GM23338 (cell line): ENCODE measurements at regions not wholly inside any gene's neighbourhood (a gene's known extent, or its start where the extent isn't known, plus 50 kb on each side); places are given as distances from the start of the nearest gene placed in this dataset.

ENCODE experiments used
- ATAC-seq: fragments of 200-7000 bp; cut with Tn5 transposase; 3 replicates; pipeline ENCODE4 v1.9.1; 2020
- DNase-seq: peaks from one replicate; pipeline ENCODE4 v3.0.0-alpha.2; 2015; ENCODE audit warnings: low spot score
- H2AFZ ChIP-seq: fragments of 200-600 bp; sonication (generic); 2 replicates; pipeline ENCODE4 v1.8.0; 2016; ENCODE audit warnings: antibody characterized with exemption, mild to moderate bottlenecking, moderate library complexity
- H3F3A ChIP-seq: fragments of 200-600 bp; sonication (generic); replicated peaks from 2 replicates; pipeline ENCODE4 v1.8.0; 2017; ENCODE audit warnings: antibody characterized with exemption, mixed run types, low read depth
- H3K27ac ChIP-seq: fragments of 200-600 bp; sonication (generic); 2 replicates; pipeline ENCODE4 v1.6.1; 2016; ENCODE audit warnings: low read depth
- H3K27me3 ChIP-seq: fragments of 200-600 bp; sonication (generic); 2 replicates; pipeline ENCODE4 v1.8.0; 2016; ENCODE audit warnings: mild to moderate bottlenecking, mixed run types, moderate library complexity; ENCODE audit not compliant: insufficient read depth
- H3K36me3 ChIP-seq: fragments of 200-600 bp; sonication (generic); 2 replicates; pipeline ENCODE4 v1.8.0; 2016; ENCODE audit warnings: mild to moderate bottlenecking; ENCODE audit not compliant: insufficient read depth
- H3K4me1 ChIP-seq: fragments of 200-600 bp; sonication (generic); 2 replicates; pipeline ENCODE4 v1.8.0; 2016; ENCODE audit warnings: mild to moderate bottlenecking, moderate library complexity; ENCODE audit not compliant: insufficient read depth
- H3K4me2 ChIP-seq: fragments of 200-600 bp; sonication (generic); 2 replicates; pipeline ENCODE4 v1.7.1; 2017; ENCODE audit warnings: mixed run types
- H3K4me3 ChIP-seq: fragments of 200-600 bp; sonication (generic); 2 replicates; pipeline ENCODE4 v1.6.1; 2016; ENCODE audit warnings: mixed run types
- H3K79me2 ChIP-seq: fragments of 200-600 bp; sonication (generic); replicated peaks from 2 replicates; pipeline ENCODE4 v1.8.0; 2017; ENCODE audit warnings: mild to moderate bottlenecking; ENCODE audit not compliant: insufficient read depth
- H3K9me2 ChIP-seq: fragments of 200-600 bp; sonication (generic); 2 replicates; pipeline ENCODE4 v1.8.0; 2017; ENCODE audit not compliant: insufficient read depth
- H4K20me1 ChIP-seq: fragments of 200-600 bp; sonication (generic); replicated peaks from 2 replicates; pipeline ENCODE4 v1.8.0; 2017; ENCODE audit warnings: mild to moderate bottlenecking; ENCODE audit not compliant: insufficient read depth
- H3K27ac Mint-ChIP-seq: 2 replicates; pipeline ENCODE4 v1.8.0; 2020; ENCODE audit warnings: inconsistent platforms, mild to moderate bottlenecking, moderate library complexity, mixed read lengths
- H3K27me3 Mint-ChIP-seq: 3 replicates; pipeline ENCODE4 v1.8.0; 2022; ENCODE audit warnings: low read depth, mild to moderate bottlenecking, moderate library complexity, mixed read lengths, inconsistent platforms; ENCODE audit not compliant: insufficient read depth, poor library complexity
- H3K36me3 Mint-ChIP-seq: 3 replicates; pipeline ENCODE4 v1.8.0; 2021; ENCODE audit warnings: low read depth, mild to moderate bottlenecking, inconsistent platforms, moderate library complexity, mixed read lengths
- H3K4me1 Mint-ChIP-seq: 3 replicates; pipeline ENCODE4 v1.8.0; 2020; ENCODE audit warnings: mild to moderate bottlenecking, inconsistent platforms, mixed read lengths
- H3K4me3 Mint-ChIP-seq: 3 replicates; pipeline ENCODE4 v1.8.0; 2021; ENCODE audit warnings: moderate library complexity, mild to moderate bottlenecking, inconsistent platforms, mixed read lengths
- H3K9me3 Mint-ChIP-seq: 3 replicates; pipeline ENCODE4 v1.8.0; 2020; ENCODE audit warnings: moderate library complexity, mild to moderate bottlenecking, inconsistent platforms, mixed read lengths
- CREB1 ChIP-seq: fragments of 250-450 bp; sonication (Bioruptor Pico); IDR thresholded peaks from 2 replicates; pipeline ENCODE4 v1.5.0; 2020; ENCODE audit warnings: low read depth, mild to moderate bottlenecking, moderate library complexity
- EZH2 ChIP-seq: fragments of 200-600 bp; sonication (generic); IDR thresholded peaks from one replicate; pipeline ENCODE4 v1.8.0; 2017; ENCODE audit warnings: antibody characterized with exemption, mild to moderate bottlenecking, low read depth; ENCODE audit not compliant: unreplicated experiment
- EZH2phosphoT487 ChIP-seq: fragments of 200-600 bp; sonication (generic); IDR thresholded peaks from one replicate; pipeline ENCODE4 v1.8.1; 2018; ENCODE audit warnings: antibody characterized with exemption; ENCODE audit not compliant: unreplicated experiment
- POLR2AphosphoS5 ChIP-seq: IDR thresholded peaks from 2 replicates; pipeline ENCODE4 v1.6.1; 2016; ENCODE audit warnings: antibody characterized with exemption, low read depth
- ZNF114 ChIP-seq: fragments of 250-450 bp; sonication (Bioruptor Pico); IDR thresholded peaks from 2 replicates; pipeline ENCODE4 v1.5.0; 2020; ENCODE audit warnings: mild to moderate bottlenecking, moderate library complexity
- ZNF331 ChIP-seq: fragments of 250-450 bp; sonication (Bioruptor Pico); IDR thresholded peaks from 2 replicates; pipeline ENCODE4 v1.5.0; 2020; ENCODE audit warnings: low read depth, mild to moderate bottlenecking, moderate library complexity
- TF ChIP-seq, protein P1 (sequence below): fragments of 250-450 bp; sonication (Bioruptor Pico); IDR thresholded peaks from 2 replicates; pipeline ENCODE4 v1.5.0; 2020; ENCODE audit warnings: mild to moderate bottlenecking, moderate library complexity
- TF ChIP-seq, protein P2 (sequence below), 2 experiments: fragments of 200-600 bp in 1 of 2; sonication (generic) in 1 of 2; conservative IDR thresholded peaks; 2 replicates each; pipeline versions ENCODE4 v1.5.1 to v1.6.1; 2016 to 2017; ENCODE audit warnings: antibody characterized with exemption in 2 of 2, low read depth in 2 of 2, mild to moderate bottlenecking in 2 of 2, moderate library complexity in 1 of 2
- TF ChIP-seq, protein P3 (sequence below): IDR thresholded peaks from one replicate; pipeline ENCODE4 v1.6.1; 2018; ENCODE audit warnings: antibody characterized with exemption; ENCODE audit not compliant: unreplicated experiment

DNA sequence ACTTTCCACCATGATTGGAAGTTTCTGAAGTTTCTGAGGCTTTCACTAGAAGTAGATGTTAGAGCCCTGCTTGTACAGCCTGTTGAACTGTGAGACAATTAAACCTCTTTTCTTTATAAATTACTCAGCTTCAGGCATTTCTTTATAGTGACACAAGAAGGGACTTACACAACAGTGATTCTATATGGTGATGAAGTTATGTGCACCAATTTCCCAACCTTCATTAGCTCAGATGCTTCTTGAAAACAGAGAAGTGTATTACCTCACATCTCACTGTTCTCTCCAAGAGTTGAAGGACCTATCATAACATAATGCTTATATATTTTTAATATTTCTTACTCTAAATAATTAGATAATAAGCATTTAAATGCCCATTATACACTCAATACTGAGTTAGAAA, 202.1 kb upstream of the ANXA10 start (continued):
- TF ChIP-seq, protein P1, sequence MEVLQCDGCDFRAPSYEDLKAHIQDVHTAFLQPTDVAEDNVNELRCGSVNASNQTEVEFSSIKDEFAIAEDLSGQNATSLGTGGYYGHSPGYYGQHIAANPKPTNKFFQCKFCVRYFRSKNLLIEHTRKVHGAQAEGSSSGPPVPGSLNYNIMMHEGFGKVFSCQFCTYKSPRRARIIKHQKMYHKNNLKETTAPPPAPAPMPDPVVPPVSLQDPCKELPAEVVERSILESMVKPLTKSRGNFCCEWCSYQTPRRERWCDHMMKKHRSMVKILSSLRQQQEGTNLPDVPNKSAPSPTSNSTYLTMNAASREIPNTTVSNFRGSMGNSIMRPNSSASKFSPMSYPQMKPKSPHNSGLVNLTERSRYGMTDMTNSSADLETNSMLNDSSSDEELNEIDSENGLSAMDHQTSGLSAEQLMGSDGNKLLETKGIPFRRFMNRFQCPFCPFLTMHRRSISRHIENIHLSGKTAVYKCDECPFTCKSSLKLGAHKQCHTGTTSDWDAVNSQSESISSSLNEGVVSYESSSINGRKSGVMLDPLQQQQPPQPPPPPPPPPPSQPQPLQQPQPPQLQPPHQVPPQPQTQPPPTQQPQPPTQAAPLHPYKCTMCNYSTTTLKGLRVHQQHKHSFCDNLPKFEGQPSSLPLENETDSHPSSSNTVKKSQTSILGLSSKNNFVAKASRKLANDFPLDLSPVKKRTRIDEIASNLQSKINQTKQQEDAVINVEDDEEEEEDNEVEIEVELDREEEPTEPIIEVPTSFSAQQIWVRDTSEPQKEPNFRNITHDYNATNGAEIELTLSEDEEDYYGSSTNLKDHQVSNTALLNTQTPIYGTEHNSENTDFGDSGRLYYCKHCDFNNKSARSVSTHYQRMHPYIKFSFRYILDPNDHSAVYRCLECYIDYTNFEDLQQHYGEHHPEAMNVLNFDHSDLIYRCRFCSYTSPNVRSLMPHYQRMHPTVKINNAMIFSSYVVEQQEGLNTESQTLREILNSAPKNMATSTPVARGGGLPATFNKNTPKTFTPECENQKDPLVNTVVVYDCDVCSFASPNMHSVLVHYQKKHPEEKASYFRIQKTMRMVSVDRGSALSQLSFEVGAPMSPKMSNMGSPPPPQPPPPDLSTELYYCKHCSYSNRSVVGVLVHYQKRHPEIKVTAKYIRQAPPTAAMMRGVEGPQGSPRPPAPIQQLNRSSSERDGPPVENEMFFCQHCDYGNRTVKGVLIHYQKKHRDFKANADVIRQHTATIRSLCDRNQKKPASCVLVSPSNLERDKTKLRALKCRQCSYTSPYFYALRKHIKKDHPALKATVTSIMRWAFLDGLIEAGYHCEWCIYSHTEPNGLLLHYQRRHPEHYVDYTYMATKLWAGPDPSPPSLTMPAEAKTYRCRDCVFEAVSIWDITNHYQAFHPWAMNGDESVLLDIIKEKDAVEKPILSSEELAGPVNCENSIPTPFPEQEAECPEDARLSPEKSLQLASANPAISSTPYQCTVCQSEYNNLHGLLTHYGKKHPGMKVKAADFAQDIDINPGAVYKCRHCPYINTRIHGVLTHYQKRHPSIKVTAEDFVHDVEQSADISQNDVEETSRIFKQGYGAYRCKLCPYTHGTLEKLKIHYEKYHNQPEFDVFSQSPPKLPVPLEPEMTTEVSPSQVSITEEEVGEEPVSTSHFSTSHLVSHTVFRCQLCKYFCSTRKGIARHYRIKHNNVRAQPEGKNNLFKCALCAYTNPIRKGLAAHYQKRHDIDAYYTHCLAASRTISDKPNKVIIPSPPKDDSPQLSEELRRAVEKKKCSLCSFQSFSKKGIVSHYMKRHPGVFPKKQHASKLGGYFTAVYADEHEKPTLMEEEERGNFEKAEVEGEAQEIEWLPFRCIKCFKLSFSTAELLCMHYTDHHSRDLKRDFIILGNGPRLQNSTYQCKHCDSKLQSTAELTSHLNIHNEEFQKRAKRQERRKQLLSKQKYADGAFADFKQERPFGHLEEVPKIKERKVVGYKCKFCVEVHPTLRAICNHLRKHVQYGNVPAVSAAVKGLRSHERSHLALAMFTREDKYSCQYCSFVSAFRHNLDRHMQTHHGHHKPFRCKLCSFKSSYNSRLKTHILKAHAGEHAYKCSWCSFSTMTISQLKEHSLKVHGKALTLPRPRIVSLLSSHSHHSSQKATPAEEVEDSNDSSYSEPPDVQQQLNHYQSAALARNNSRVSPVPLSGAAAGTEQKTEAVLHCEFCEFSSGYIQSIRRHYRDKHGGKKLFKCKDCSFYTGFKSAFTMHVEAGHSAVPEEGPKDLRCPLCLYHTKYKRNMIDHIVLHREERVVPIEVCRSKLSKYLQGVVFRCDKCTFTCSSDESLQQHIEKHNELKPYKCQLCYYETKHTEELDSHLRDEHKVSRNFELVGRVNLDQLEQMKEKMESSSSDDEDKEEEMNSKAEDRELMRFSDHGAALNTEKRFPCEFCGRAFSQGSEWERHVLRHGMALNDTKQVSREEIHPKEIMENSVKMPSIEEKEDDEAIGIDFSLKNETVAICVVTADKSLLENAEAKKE: no peak
- TF ChIP-seq EZH2 (no peak), CREB1 (CRISPR knock-in tag) (no peak), POLR2AphosphoS5 (no peak), ZNF331 (CRISPR knock-in tag) (no peak), ZNF114 (CRISPR knock-in tag) (no peak), EZH2phosphoT487 (no peak)
- TF ChIP-seq, protein P2, sequence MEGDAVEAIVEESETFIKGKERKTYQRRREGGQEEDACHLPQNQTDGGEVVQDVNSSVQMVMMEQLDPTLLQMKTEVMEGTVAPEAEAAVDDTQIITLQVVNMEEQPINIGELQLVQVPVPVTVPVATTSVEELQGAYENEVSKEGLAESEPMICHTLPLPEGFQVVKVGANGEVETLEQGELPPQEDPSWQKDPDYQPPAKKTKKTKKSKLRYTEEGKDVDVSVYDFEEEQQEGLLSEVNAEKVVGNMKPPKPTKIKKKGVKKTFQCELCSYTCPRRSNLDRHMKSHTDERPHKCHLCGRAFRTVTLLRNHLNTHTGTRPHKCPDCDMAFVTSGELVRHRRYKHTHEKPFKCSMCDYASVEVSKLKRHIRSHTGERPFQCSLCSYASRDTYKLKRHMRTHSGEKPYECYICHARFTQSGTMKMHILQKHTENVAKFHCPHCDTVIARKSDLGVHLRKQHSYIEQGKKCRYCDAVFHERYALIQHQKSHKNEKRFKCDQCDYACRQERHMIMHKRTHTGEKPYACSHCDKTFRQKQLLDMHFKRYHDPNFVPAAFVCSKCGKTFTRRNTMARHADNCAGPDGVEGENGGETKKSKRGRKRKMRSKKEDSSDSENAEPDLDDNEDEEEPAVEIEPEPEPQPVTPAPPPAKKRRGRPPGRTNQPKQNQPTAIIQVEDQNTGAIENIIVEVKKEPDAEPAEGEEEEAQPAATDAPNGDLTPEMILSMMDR (conservative IDR thresholded peaks at IDR 0.05; ENCODE audit: low read depth in 2 of 2): no peak

DNA sequence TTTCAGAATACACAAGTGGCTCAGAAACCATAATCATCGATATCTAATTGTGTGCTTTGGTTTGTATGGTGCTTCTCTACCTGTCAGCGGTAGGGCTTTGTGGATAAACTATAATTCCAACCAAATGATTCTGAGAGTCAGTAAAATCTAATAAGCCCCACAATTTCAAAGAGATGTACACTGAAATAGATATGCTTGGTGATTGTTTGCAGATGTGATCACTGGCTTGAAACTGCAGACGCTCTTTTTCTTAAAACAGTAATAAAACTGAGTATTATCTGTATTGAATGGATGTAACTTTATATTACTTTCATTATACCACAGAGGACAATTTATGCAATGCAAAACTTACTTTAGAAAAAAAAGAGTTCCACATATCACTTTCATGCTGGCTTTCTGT, 198.8 kb upstream of the ANXA10 start:
- H3K79me2 ChIP-seq: no peaks in the 10 kb centered on the region
- no peaks in the 10 kb centered on the region for H3K36me3 ChIP-seq
- ATAC-seq: no peak
- Mint-ChIP-seq H3K36me3 (peaks cover 18% of the 10 kb centered on the region; the same call in 2 of the 3 replicates), H3K4me3 (no peak overlapping the region), H3K27me3 (no peaks in the 10 kb centered on the region), H3K9me3 (peaks cover 12% of the 10 kb centered on the region; the same call in 2 of the 3 replicates), H3K27ac (no peak overlapping the region), H3K4me1 (peaks cover 16% of the 10 kb centered on the region)
- no peak for DNase-seq
- H3F3A ChIP-seq: no peaks in the 10 kb centered on the region
- H2AFZ ChIP-seq: no peak overlapping the region
- H3K4me3 ChIP-seq: no peak overlapping the region
- H3K27me3 ChIP-seq: no peaks in the 10 kb centered on the region
- no peak overlapping the region for H3K4me2 ChIP-seq
- no peak overlapping the region for H3K27ac ChIP-seq
- H4K20me1 ChIP-seq: no peaks in the 10 kb centered on the region
- no peaks in the 10 kb centered on the region for H3K9me2 ChIP-seq
- no peaks in the 10 kb centered on the region; the same call in 1 of the 2 replicates for H3K4me1 ChIP-seq
- TF ChIP-seq, protein P3, sequence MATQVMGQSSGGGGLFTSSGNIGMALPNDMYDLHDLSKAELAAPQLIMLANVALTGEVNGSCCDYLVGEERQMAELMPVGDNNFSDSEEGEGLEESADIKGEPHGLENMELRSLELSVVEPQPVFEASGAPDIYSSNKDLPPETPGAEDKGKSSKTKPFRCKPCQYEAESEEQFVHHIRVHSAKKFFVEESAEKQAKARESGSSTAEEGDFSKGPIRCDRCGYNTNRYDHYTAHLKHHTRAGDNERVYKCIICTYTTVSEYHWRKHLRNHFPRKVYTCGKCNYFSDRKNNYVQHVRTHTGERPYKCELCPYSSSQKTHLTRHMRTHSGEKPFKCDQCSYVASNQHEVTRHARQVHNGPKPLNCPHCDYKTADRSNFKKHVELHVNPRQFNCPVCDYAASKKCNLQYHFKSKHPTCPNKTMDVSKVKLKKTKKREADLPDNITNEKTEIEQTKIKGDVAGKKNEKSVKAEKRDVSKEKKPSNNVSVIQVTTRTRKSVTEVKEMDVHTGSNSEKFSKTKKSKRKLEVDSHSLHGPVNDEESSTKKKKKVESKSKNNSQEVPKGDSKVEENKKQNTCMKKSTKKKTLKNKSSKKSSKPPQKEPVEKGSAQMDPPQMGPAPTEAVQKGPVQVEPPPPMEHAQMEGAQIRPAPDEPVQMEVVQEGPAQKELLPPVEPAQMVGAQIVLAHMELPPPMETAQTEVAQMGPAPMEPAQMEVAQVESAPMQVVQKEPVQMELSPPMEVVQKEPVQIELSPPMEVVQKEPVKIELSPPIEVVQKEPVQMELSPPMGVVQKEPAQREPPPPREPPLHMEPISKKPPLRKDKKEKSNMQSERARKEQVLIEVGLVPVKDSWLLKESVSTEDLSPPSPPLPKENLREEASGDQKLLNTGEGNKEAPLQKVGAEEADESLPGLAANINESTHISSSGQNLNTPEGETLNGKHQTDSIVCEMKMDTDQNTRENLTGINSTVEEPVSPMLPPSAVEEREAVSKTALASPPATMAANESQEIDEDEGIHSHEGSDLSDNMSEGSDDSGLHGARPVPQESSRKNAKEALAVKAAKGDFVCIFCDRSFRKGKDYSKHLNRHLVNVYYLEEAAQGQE: no peak
- TF ChIP-seq CREB1 (CRISPR knock-in tag) (no peak), EZH2phosphoT487 (no peak), POLR2AphosphoS5 (no peak)
